Left lobe of liver (tissue), 2 donors: ENCODE measurements at regions not wholly inside any gene's neighbourhood (a gene's known extent, or its start where the extent isn't known, plus 50 kb on each side); places are given as distances from the start of the nearest gene placed in this dataset.
A peak's percentile ranks its signal among the peaks of the same experiment; 100 is the strongest.
"Not testable (repeated sequence)": the region's sequence is repeated elsewhere in the genome, so short reads cannot be mapped to it uniquely, and the experiment has no call there.

Source experiments
- ATAC-seq: fragments of 200-7000 bp; cut with Tn5 transposase; one replicate; pipeline ENCODE4 v1.9.1; 2020; ENCODE audit warnings: mild to moderate bottlenecking, moderate library complexity
- DNase-seq: peaks from one replicate; pipeline ENCODE4 v3.0.0-alpha.2; 2020; ENCODE audit warnings: low spot score
- donor health status: DM: no; HTN: no; CAD: no; lungs with moderate emphysema.
- donor health status: DM: no; HTN: yes; CAD: no.

DNA sequence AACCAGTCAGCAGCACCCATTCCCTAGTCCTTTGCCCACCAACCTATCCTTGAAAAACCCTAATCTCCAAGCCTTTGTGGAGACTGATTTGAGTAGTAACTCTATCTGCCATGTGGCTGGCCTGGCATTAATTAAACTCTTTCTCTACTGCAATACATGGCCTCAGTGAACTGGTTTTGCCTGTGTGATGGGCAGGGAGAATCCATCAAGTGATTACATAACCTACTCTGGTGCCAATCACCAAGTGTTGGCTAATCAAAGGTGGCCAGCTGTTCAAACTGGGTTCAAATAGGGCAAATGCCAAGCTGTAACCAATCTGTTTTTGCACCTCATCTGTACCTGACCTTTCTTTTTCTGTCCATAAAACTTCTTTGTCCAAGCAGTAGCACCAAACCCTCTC, 139.8 kb upstream of the XPO1 start:
- ATAC-seq, result peak; percentile 74

DNA sequence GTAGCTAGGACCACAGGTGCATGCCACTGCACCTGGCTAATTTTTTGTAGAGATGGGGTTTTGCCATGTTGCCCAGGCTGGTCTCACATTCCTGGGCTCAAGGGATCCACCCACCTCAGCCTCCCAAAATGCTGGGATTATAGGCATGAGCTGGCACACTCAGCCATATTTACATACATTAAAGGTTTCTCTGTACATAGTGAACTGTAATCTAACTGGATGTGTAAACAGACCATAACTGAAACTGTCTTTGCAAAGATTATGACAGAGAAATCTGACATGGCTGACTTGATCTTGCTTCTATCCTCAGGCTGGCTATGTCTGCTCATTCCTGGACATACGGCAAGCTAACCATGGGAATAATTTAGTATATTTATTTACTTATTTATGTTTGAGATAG, 139.2 kb upstream of the XPO1 start:
- ATAC-seq, result no peak

More for the DNA sequence above, 139.8 kb upstream of the XPO1 start:
- no peak for DNase-seq

DNA sequence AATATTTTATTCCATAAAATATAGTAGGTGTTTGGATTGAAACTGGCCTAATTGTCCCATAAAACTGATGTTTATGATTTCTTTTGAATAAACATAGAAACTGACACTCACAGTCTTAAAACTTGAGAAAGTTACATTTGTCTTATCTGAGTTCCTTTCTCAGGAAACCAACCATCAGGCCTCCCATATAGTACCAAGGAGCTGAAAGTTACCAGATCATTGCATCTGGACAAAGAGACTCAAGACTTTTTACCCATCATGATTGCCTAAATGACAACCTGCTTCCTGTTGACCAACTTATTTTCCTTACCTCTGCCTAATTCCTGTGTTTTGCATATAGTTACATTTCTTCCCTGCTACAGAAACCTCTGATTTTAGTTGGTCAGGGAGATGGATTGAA, 137.0 kb upstream of the XPO1 start:
- no peak for DNase-seq
- ATAC-seq, result no peak

More for the DNA sequence above, 139.2 kb upstream of the XPO1 start:
- no peak for DNase-seq

DNA sequence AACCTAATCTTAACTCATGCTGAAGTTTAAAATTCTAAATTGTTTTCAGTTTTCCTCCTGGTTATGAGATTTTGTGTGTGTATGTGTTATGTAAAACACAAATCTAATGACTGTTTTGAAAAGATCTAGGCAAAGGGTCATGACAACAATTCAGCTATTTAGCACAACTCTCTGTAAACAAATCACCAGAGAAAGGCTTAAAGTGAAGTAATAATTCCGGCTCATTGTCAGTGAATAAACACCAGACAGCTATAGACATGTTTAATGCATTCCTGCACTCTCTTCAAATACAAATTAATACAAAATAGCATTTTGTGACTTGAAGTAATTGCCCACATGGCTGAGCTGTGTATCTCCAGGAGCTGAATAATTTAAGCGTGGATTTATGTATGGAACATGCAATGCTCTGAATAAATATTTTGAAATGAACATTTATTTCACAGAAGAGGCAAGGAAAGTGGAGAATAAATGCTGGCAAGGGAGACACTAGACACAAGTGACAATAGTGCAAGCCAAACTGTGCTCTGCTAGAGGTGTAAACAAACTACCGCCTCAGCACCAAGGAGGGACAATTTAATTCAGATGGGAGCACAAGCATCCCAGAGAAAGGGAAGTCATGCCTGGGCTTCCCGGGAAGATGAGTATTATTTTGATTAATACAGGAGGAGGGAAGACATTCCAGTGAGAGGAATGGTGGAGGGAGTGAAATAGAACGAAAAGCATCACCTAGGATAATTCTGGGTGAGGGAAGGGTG, 133.6 kb upstream of the XPO1 start:
- ATAC-seq, result peak; percentile 77

DNA sequence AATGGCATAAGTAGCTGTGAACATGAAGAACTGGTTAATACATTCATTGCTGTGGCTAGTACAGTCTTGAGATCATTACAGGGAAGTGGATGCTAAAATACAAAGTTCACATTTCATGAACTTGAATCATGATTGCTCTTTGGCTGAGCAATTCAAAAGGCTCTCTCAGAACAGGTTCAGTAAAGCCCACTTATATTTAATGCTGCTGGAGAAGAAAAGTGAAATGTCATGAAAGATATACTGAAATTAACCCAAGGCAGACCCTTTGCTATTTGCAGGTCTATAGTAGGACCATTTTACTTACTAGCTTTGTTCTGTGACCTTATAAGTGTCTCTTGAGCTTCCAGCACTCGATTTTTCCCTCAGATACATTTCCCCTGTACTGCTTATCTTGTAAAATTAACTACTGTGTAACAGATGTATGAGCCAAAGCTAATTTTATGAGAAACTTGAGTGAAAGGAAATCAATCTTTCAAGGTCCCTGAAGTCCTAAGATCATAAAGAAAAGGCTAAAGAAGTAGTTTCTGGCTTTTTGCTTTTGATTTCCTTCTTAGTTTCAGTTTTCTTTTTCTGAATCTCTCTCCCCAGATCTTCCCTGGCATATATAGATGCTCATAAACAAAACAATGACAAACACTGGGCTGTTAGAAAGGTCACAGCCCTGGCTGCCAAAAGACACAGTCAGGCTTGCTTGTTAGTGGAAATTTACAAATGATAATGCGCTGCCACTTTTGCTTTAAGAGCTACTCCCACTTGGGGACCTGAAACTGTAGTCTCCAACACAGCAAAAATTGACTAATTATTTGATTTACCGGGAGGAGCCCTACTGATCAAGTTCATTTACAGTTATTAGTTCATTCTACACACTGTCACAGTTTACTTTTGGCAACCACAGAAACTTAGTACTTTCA, 132.7 kb upstream of the XPO1 start:
- ATAC-seq, result peak; percentile 87
- peak; percentile 70 for DNase-seq

More for the DNA sequence above, 133.6 kb upstream of the XPO1 start:
- DNase-seq, result no peak

DNA sequence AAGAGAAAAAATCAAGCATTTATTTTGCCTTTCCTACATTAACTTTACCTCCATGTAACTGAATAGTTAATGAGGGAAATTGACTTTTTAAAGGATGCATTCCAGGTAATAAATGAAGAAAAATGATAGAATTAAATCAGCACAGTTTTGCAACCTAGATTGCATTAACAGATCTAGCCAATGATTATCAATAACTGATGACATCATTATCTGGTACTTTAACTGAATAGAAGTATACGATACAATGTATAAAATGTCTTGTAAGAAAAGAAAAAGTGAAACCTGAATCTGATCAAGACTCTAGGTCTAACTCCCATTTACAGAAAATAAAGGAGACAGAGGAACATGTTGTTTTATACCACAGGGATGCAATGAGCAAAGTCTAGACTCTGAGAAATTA, 126.0 kb upstream of the XPO1 start:
- no peak for ATAC-seq
- DNase-seq, result no peak

DNA sequence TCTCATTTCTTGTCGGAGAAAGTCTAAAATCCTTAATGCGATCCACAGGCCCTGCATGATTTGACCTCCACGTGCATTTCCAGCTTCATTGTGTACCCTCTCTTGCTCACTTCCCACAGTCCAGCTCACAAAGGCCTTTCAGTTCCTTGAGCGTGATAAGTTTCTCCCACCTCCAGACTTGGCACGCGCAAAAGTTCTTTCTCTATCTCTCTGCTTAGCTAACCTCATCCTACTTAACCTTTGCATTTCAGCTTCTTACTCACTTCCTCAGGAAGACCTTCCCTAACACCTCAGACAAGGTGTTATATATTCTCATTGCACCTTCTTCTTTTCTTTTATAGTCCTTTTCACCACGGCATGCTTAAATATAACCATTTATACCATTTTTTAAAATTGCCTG, 124.8 kb upstream of the XPO1 start:
- ATAC-seq, result no peak
- DNase-seq, result no peak

DNA sequence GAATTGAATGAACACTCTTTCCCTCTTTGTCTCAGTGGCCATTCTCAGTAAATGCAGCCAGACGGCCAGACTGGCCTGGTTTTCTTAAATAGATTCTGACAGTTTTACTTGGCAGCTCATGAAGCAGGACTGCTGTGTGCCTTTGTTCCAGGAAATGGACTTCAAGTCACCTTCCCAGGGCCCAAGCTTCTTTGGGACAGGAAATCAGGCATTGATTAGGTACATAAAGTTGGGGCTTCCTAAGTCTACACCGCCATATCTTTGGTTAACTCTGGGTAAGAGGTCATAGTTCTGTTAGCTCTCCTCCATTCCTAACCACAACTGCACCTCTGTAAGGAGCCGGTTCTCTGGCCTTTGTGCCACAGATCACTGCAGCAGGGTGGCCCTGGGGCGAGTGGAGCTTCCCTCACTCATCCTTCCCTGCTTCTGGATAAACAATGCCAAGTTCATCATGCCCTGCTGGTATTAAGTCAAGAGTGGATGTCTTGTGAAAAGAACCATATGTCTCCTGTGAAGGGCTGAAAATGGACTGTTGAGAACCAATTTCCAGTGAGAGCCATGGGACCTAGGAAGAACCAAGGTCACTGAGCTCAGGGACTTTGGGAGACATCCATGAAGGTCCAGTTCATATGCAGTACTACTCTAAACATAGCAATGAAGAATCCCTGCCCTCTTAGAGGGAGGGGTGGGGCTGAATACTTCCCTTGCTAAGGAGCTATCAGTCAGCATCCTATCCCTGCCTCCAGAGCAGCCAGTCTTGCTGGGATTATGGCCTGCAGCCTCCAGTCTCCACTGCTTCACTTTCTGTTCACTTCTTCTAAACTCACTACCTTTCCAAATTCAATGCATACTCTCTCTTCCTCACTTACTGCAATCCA, 122.6 kb upstream of the XPO1 start:
- peak; percentile 63 for ATAC-seq
- DNase-seq, result no peak

DNA sequence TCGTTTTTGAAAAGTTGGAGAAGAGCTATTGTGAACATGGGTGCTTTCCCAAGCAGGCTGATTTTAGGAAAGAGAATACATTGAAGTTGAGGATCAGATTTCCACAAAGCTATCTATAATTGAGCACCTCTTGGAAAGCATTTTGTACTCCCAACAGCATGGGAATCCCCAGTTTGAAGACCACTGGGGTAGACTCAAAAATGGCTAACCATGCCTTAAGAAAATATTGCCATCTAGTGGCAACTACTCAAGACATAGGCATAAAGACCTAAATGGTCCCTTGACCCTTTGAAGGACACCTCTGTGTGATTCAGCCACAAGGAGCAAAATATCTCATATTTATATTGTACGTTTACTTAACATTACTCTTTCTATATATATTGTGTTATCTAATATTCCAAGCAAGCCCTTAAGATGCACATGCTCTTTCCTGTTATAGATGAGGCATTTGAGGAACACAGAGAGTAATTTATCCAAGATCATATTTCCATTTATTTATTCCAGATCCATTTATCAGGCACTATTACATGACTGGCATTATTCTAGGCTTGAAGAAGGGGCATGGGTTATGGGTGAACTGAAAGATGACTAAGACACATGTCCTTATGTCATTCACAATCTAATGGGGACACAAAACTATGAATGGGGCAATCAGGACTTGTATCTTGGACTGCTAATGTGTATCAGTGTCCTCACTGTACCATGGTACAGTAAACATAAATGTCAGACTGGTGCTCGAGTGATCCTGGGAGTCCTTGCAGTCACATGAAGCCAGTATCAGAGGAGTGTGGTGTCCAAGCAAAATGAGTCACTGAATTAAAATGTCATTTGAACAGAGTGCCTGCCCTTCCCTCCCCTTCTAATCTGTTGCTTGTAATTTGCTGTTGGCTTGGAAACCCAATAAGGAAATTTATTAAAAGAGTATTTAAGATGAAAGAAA, 121.0 kb upstream of the XPO1 start:
- DNase-seq (no peak), ATAC-seq (peak; percentile 87)

DNA sequence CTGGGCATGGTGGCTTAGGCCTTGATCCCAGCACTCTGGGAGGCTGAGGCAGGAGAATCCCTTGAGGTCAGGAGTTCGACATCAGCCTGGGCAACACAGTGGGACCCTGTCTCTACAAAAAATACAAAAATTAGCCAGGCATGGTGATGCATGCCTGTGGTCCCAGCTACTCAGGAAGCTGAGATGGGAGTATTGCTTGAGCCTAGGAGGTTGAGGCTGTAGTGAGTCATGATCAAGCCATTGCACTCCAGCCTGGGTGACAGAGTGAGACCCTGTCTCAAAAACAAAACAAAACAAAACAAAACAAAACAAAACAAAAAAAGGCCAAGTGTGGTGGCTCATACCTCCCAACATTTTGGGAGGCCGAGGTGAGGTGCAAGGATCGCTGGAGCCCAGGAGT, 111.8 kb upstream of the XPO1 start:
- ATAC-seq, DNase-seq: not testable (repeated sequence)

DNA sequence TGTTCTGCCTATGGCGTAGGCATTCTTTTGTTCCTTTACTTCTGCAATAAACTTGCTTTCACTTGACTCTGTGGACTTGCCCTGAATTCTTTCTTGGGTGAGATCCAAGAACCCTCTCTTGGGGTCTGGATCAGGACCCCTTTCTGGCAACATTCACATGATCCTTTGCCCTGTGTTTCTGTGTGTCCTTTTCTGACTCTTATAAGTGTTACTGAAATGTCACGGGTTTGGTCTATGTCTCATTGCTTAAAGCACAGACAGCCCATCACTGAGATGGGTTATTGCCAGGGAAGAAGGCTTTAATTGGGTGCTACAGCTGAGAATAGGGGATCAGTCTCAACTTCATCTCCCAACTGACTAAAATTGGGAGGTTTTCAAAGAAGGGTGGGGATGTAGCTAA, 110.9 kb upstream of the XPO1 start:
- DNase-seq (no peak), ATAC-seq (no peak)

DNA sequence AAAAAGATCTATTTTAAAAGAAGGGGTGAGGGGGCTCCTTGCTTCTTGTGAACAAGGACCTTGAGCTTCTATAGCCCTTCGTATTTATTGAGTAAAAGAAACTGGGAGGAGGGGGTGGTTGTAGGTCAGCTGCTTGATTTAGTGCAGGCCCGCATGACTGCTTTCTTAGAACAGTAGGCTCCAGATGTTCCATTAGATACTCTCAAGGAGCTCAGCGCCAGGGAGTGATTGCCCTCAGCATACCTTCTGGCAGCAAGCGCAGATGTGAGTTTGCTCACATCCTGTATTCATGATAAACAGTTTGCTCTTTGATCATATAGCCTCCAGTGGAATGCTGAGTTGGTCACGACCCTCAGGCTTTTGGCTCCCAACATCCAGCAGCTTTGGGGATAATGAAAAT, 108.9 kb upstream of the XPO1 start:
- DNase-seq (no peak), ATAC-seq (no peak)

DNA sequence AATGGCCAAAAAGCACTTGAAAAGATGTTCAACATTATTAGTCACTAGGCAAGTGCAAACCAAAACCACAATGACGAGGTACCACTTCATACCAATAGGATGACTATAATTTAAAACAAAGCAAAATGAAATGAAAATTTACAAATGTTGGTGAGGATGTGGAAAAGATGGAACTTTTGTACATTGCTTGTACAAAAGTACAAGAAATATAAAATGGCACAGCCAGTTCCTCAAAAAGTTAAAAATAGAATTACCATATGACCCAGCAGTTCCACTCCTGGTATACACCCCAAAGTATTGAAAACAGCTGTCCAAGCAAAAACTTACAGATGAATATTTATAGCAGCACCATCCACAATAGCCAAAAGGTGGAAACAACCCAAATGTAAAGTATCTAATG, 107.8 kb upstream of the XPO1 start:
- no peak for ATAC-seq

DNA sequence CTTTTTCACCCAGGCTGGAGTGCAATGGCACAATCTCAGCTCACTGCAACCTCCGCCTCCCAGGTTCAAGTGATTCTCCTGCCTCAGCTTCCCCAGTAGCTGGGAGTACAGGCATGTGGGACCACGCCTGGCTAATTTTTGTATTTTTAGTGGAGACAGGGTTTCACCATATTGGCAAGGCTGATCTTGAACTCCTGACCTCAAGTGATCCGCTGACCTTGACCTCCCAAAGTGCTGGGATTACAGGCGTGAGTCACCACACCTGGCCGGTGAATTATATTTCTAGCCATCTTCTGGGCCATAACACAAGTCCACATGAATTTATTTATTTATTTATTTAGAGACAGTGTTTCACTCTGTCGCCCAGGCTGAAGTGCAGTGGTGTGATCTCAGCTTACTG, 105.0 kb upstream of the XPO1 start:
- ATAC-seq, result not testable (repeated sequence)

More for the DNA sequence above, 107.8 kb upstream of the XPO1 start:
- no peak for DNase-seq

DNA sequence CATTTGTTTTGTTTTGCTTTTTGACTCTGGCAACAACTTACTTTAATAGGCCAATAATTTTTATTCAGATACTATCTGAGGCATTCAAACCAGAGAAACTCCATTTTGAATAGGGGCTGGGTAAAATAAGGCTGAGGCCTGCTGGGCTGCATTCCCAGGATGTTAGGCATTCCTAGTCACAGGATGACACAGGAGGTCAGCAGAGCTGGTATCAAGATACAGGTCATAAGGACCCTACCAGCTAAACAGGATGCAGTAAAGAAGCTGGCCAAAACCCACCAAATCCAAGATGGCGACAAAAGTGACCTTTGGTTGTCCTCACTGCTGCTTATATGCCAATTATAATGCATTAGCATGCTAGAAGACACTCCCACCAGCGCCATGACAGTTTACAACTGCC, 102.2 kb upstream of the XPO1 start:
- ATAC-seq (no peak), DNase-seq (no peak)

More for the DNA sequence above, 105.0 kb upstream of the XPO1 start:
- not testable (repeated sequence) for DNase-seq

DNA sequence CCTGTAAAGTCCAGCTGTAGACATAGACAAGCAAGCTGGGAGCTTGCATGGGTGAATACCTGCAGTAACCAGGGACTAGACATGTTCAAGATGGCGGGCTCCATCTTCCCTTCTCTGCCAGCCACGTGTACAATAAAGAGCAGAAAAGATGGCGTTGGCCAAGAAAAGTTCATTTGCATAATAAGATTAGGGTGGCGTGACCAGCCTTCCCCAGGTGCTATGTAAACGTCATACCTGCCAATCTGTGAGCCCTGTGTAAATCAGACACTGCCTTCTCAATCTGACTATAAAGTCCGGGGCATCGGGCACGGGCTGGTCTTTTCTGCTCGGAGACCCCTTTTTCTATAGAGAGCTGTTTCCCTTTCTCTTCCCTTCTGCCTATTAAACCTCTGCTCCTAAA, 101.6 kb upstream of the XPO1 start:
- ATAC-seq (no peak), DNase-seq (no peak)

DNA sequence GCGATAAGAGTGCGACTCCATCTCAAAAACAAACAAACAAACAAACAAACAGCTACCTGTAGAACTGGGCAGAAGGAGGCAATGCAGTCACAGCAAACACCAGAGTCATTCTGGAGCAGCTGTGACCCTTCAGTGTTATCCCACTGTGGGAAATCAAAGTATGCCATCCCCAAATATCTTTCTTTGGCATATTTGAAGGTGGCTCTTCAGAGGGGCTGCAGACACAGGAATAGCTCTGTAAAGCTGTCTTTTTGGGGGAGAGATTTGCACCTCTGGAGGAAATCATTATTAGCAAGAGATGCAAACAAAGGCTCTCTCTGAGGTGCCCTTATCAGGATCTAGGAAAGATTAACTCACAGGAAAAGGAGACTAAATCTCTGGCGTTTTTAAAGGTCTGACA, 98.5 kb upstream of the XPO1 start:
- ATAC-seq (no peak), DNase-seq (no peak)

DNA sequence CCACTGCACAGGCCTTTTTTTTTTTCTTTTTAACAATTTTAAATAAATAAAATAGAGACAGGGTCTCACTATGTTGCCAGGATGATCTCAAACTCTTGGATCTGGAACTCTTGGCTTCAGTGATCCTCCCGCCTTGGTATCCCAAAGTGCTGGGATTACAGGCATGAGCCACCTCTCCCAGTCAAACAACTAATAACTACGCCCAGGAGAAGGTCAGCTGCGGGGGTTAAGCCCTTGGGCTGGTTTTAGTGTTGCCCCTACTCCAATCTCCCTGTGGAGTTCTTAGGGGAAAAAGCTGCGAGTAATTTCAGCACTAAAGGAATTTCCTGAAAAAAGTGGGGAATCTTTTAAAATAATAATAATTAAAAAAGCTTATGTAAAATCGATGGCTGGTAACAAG, 96.4 kb upstream of the XPO1 start:
- ATAC-seq (no peak), DNase-seq (no peak)

DNA sequence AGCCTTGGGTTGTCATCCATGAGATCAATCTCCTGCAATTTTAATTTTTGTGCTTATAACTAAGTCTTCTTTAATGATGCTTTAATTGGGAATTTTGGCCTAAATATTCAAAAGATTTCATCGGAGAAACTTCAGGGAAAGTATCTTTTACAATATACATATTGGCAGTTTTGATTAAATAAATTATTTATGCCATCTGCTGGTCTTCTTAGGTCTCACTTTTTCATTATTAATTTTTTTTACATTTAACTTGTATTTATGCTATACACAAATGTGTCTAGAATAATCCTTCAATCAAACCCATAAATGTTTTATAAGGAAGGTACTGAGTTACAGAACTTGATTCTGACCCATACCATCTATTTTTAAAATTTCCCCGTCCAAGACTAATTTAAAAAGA, 95.1 kb upstream of the XPO1 start:
- DNase-seq (no peak), ATAC-seq (no peak)
